Right hindlimb (tissue), 1 donor: ENCODE measurements at regions not wholly inside any gene's neighbourhood (a gene's known extent, or its start where the extent isn't known, plus 50 kb on each side); places are given as distances from the start of the nearest gene placed in this dataset.
A peak's percentile ranks its signal among the peaks of the same experiment; 100 is the strongest.
"Not testable (repeated sequence)": the region's sequence is repeated elsewhere in the genome, so short reads cannot be mapped to it uniquely, and the experiment has no call there.

Experiments used
- DNase-seq: peaks from one replicate; pipeline ENCODE4 v3.0.0-alpha.2; 2018

DNA sequence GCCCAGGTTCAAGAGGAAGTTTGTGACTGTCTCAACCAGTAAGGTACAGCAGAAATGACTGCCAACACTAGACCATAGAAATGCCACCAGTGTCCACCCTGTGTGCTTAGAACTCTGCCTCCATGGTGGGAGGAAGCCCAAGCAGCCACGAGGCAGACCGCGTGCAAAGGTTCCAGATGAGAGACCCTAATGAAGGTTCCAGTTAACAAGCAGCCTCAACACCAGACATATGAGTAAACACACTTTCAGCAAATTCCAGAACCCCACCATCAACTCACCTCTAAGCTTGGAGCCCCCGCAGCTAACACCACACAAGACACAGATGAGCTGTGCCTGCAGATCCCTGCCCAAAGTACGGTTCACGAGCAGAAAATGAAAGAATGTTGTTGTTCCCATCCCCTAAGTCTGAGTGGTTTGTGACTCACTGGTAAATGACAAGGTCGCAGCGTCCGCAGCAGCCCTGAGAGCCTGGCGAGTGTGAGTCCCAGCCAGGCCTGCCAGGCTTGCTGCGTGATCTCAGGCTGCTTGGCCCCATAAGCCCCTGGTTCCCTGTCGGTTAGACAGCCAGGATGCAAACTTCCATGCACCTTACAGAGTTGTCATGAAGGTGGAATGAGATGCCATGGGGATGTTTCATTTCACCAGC is 193.7 kb downstream of the C16orf95 start:
- no peak for DNase-seq

DNA sequence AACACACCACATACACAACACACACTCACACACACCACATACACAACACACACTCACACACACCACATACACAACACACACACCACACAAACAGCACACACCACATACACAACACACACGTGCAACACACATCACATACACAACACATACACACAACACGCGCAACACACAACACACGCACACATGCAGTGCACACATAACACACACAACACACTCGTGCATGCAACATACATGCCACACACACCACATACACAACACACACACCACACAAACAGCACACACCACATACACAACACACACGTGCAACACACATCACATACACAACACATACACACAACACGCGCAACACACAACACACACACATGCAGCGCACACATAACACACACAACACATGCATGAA is 192.8 kb downstream of the C16orf95 start:
- DNase-seq, result not testable (repeated sequence)

DNA sequence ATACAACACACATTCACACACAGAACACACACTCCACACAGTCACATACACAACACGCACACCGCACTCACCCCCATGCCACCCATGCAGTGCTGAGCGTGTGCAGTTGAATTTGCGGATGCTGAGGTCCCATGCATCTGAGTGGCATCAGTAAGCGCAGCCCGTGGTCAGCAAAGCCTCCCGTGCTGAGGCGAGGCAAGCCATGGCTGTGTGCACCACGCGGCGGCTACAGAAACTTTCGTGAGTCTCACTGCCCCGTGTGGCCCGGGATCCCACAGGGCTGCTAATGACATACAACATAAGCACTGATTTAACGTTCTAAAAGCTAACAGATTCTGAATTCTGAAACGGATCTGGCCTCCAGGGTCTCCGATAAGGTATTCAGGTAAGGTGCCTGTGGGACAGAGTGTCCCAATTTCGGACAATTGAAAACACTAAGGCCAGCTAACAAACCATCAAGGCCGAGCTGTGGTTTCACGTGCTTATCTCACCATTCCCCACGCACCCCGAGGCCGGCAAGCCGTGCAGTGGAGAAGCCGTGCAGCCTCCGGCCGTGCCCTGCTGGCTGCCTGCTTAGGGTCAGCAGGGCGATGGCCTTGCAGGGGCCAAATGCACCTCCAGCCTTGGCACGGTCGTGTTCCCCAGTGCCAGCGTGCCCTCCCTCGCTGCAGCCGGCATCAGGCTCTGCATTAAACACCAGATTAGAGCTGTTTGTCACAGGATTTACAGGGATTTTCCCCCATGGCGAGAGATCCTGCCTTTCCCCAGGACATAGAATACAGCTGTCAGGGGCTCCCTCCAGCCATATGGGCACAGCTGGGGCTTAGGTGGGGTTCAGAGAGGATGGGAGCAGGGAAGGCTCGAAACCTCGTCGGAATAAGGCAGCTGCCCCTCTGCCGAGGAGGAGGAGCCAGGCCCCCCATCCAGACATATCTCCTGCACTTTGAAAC is 191.7 kb downstream of the C16orf95 start:
- DNase-seq, result no peak

DNA sequence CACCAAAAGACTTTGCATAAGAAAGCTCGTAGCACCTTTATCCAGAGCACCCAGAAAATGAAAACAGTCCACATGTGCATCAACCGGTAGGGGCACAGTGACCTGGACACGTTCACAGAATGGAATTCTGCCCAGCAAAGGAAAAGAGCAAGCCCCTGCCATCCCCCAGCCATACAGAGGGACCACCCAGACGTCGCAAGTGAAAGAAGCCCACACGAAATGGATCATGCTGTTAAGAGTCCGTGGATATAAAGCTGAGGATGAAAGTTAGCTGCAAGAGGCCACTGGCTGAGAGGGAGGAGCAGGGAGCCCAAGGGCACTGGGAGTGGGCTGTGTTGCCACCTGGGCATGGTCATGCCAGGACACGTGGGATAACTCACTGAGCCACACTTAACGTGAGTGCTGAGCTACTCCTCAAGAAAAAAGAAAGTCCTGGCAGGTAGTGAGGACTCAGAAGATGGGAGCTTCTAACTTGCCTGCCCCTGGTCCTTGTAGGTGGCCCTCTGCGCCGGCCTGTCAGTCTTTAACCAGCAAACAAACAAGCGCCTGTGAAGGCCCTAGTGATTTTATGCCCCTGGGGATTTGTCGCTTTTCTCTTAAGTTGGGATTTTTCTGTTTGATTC is 190.7 kb downstream of the C16orf95 start:
- no peak for DNase-seq

DNA sequence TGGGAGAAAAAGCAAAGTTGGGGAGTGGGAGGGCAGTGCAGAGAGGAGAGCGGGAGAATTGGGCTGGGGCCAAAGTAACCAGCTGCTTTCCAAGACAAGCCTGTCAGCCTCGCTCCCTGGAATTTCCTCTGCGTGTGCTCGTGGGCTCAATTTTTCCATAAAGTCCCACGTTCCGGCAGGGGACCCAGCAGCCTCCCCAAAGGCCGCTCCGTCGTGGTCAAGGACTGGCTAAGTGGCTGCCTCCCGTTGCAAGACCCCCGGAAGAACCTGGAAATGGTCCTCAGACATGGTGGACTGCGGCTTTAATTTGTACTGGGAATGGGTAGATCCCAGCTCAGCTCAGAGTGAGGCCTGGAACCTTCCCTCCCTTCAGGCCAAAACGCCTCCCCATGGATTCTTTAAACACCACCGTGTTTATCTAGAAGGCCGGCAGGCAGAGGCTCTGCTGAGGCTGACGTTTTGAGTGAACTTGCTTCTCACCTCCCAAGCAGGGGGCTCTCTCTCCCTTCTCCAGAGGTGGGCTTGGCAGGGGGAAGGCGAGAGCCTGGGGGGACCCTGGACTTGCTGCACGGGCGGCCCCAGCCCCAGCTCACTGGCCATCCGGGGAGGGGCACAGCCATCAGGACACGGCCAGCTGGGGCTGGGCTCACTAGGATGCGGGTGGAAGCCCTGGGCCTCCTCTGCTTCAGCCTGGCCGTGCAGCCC is 190.0 kb downstream of the C16orf95 start:
- DNase-seq, result peak; percentile 81

DNA sequence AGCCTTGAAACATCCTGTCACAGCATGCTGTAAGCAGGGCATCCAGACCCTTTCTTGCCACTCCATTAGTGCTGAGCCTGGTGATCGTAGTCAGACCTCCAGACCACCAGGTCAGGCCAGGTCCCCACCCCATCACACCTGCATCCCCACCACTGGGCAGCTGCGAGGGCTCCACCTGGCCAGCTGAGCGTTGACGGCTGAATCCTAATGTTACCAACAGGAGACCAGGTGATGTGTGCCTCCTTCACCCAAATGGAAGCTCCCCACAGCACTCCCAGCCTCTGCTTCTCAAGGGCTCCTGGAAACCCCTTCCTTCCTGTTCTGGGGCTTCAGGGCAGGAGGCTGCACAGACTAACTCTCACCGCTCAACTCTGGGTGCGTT is 189.4 kb downstream of the C16orf95 start:
- DNase-seq, result no peak

DNA sequence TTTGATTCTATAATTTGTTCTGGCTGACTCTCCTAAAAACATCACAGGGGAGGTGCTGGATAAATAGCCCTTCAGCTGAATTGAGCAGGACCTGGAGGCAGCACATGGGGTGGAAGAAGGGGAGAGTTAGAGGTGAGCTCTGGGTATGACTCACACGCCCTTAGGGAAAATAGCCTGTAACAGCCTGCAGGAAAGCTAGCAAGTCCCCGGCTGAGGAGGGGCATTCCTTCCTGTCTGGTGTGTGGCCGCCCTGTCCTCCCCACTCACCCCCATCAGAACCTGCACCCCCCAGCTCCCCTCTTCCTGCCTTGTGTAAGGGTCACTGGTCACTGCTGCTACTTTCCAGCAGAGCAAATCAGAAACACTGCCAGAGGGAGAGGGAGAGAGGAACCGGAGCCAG is 187.4 kb downstream of the C16orf95 start:
- no peak for DNase-seq

DNA sequence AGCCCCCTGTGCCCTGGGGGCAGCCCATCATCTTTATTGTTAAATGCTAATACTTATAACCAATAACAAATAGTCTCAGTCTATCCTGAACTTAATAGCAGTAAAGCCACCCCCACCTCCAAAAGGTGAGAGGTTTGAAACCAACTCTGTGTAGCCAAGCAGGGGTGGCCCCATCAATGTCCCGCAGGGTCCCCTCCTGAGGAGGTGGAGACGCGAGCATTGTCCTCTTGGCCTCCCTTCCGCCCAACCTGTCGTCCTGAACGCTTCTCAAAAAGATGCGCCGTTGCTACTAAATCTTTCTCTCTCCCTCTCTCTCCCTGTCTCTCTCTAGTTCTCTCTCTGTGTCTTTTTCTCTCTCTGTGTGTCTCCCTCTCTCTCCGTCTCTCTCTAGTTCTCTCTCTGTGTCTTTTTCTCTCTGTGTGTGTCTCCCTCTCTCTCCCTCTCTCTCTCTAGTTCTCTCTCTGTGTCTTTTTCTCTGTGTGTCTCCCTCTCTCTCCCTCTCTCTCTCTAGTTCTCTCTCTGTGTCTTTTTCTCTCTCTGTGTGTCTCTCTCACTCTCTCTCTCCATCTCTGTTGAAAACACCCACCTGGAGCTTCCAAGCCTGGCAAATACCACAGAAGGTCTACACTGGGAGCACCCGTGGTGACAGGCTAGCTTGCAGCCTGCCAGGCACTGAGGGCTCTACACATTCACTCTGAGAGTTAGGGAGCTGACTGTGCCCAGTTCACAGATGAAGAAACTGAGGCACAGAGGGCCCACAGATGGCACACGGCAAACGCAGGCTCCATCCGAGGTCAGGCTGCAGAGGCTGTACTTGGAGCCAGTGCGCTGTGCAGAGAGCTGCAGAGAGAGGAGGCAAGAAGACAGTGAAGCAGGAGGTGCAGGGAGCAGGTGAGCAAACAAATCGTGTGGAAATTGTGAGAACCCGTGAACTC is 185.9 kb downstream of the C16orf95 start:
- peak; percentile 3 for DNase-seq

DNA sequence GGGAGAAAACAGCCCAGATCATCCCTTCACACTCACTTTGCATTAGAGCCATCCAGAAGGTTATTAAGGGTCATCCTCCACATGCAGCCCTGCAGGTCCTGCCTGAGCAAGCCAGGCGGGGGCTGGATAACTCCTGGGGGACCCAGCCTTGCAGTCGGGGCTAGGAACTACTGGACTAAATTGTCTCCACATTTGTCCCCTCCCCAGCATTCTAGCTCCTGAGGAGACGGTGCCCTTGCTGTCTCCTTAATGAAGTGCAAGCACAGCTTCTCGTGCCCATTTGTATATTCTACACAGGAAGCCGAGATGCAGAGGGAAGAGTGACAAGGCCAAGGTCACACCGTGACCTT is 185.2 kb downstream of the C16orf95 start:
- DNase-seq, result peak; percentile 10

DNA sequence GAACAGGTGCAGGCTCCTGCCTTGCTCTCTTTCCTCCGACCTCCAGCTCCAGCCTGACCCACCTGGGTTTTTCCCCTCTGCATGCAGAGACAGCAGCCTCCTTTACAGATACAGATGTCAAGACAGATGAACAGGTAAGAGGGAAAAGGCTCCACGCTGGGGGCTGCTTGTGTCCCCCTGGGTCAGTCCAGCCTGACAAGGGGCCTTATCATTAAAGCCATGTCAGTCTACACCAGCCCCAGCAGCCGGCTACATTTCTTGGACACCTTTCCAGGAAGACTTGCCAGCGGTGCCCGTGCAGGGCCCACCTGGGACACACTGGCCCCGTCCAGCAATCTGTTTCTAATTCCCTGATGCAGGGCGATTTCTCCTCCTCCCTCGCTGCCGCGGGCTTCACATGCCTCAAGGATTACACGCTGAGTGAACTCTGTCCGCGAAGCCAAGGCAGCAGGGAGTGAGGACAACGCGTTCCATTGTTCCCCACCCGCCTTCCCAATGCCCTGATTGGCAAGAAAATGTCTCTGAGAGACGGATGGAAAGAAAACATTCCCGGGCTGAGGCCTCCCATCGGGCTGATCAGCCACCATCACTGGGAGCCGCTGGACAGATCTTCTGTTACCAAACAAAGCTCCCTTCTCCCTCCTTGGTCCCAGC is 184.7 kb downstream of the C16orf95 start:
- peak; percentile 57 for DNase-seq

DNA sequence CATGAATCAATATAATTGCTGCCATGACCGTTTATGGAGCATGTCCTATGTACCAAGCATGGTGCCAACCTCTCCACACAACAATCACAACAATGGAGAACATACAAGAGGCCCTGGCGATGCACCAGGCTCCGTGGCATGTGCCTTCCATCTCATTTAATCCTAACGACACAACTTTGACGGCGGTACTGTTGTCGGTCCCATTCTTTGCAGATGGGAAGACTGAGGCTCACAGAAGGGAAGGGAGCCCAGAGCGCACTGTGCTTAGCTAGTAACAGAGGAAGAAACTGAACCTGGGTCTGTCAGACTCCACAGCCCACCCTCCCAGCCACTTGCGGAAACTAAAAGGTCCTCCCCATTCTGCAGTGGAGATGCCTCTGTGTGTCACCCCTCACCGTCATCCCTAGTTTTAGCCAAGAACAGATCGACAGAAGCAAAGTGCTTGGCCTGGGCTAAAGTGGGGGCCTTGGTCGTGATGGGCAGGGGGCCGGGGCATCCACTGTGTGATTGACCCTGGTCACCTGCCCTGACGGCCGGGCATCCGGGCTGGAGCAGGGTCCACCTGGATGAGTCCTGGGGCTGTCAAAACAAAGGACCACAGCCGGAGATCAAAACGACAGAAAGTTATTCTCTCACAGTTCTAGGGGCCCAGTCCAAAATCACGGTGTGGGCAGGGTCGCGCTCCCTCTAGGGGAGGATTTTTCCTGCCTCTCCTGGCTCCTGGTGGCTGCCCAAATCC is 183.9 kb downstream of the C16orf95 start:
- no peak for DNase-seq

DNA sequence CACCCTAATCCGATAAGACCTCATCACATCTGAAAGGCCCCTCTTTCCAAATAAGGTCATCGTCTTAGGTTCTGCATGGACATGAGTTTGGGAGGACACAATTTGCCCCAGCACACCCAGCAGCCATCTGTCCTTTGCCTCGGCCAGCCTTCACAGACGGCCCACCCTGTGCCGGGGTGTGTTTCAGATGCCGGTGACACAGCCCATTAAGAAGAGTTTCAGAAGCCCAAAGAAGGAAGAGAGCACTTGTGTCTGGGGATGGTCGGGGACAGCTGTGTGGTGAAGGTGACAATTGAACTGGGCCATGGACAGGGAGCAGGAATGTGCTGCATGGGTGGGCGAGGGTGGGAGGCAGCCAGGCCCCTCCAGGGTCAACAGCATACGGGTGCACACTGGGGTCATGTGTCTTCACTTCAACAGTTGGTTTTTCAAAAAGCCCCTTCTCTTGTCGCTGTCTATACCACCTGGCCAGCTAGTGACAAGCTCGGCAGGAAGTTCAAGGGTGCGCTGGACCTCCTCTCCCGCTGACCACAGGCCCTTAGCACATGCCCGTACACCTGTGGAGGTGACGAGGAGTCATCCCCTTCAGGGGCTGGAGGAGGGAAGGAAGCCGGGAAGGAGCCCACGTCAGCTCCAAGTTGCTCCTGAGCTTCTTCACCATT is 183.1 kb downstream of the C16orf95 start:
- no peak for DNase-seq

DNA sequence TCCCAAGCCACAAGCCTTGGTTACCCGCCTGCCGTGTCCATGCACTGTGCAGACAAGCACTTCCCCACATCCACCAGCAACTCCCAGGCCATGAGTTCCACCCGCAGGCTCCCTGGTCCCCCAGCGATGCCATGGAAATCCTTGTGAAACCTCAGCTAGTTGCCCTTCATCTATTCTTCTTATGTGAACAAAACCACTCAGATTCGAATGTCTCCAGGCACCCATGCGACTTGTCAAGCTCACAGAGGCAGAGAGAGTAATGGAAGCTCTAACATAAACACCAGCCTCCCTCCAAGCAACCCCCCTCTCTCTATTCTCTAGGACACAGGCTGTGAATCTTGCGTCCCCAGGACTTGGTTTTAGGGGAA is 182.6 kb downstream of the C16orf95 start:
- DNase-seq, result no peak

DNA sequence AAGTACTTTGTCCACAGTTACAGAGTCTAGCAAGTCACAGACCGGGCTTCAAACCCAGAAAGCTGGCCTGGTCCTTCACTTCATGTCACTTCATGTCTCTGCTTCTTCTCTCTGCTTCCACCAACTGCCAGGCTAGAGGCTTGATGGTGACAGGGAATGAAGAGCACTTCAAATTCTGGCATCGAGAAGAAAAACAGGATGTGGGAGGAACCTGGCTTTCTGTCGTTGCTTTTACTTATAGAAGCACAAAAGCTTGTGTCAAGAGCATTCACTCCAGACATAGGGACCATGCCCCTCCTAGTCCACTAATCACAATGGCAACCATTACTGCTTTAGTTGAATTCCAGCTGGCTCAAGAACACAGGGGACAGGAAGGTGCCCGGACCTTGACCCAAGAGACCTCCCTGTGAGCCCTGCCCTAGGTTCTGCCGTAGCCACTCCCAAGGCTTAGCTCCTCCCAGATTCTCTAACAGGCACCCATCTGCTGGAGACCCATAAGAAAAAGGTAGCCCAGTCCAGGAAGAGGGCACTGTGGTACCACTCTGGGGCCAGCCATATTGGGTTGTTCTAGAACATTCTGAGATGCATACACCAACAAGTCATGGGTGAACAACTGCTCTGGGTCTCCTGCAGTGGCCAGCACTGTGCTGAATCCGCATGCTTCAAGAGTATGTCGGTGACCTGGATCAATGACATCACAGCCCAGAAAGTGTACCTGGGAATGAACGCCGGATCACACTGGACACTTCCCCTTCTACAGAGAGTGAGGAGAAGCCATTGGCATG is 181.8 kb downstream of the C16orf95 start:
- no peak for DNase-seq

DNA sequence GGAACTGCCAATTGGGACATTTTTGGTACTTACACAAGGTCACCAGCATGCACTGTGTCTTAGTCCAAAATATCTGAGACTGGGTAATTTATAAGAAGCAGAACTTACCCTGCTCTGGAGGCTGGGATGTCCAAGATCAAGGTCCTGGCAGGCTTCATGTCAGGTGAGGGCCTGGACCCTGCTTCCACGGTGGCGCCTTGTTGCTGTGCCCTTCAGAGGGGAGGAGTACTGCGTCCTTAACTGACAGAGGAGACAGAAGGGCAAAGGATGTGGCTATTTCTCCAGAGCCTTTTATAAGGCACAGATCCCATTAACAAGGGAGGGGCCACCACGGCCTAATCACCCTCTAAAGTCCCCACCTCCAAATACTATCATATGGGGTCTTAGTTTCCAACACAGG is 178.9 kb downstream of the C16orf95 start:
- DNase-seq, result no peak

DNA sequence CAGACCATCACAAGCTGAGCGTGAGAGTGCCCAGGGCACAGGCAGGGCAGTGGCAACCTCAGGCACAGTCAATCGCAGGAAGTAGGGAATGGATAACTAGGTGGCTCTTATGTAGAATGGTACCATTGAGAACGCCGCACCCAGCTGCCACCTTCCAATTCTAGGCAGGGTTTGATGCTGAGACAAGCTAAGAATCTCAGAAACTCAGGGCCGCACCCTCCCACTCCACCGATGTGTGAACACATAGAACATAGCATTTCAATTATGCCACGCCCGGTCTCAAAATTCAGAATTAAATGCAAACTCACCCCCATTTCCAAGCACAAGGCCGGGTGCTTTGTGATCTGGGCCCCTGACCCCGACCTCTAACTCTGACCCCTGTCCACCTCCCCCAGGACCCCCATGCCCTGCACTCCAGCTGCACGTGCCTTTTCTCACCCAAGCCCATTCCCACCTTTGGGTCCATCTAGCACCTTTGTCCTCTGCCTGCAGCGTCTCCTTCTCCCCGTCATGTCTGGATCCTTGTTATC is 178.4 kb downstream of the C16orf95 start:
- no peak for DNase-seq

DNA sequence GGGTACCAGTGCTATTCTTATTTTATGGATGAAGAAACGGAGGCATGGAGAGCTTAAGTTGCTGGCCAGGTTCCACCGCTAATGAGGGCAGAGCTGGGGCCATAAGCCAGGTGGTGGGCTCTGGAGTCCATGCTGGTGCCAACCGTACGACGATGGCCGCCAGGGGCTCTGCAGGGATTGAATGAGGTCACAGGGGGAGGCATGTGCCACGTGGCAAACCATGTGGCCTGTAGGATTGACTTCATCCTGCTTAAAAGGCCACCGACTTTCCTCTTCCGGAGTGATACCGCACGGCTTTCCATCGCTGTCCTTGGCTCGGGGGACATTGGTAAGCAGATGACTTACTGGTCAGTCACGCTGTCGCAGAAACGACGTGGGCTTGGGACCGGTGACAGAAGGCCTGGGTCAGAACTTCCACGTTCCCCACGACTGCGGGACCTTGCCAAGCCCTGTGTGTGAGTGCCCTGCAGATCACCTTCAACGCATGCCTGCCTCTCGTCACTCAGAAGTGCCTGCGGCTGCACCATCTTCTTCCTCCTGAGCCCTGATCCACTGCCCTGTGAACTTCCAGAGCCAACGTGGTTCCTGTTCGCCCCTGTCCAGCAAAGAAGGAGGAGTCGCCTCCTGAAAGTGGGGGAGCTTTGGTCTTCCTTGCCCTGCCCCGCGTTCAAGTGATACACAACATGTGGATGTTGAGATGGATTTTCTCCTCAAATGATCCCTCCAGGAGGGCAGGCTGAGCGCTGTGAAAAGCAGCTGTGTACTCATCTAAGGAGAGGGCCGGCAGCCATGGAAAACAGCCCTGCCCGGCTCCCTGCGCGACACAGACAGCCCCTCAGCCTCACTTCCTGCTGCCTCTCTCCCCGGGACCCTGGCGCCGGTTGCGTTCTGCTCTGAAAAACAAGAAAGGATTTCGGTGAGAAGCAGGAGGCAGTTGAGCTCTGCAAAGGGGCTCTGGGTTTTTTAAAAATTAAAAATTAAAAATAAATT is 176.7 kb downstream of the C16orf95 start:
- DNase-seq, result peak; percentile 52

DNA sequence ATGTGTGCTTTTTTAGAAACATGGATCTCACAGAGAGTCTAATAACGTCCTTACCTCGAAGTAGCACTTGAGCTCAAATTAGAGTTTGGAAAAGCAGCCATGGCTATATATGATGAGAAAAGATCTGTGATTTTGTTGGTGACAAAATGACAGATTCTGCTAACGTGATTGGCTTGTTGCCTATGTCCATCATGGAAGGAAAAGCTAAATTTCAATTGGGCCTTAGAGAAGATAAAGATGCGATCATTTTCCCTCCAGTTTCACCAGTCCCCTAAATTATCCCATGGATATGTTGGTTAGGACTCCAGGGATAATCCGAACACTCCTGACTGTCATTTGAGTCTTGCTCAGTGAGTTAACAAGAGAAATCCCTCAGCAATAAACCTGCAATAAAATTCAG is 175.8 kb downstream of the C16orf95 start:
- no peak for DNase-seq
